IMR-90 (cell line): ENCODE measurements at regions not wholly inside any gene's neighbourhood (a gene's known extent, or its start where the extent isn't known, plus 50 kb on each side); places are given as distances from the start of the nearest gene placed in this dataset.

Source experiments
- ATAC-seq: fragments of 200-7000 bp; cut with Tn5 transposase; 2 replicates; pipeline ENCODE4 v1.9.1; 2020; ENCODE audit warnings: low read depth, mild to moderate bottlenecking, moderate library complexity
- BruUV-seq: library from RNA; stranded (reverse); fragments of 400-500 nt; replicated peaks from 2 replicates; lab custom pipeline; 2021; lab: Mats Ljungman, UMichigan
- CTCF ChIA-PET: fragments of 300-600 bp; formaldehyde crosslinking; extraction: SDS; loops from one replicate; lab custom pipeline; 2021; ENCODE audit warnings: antibody characterized with exemption; lab: Yijun Ruan, JAX
- POLR2A ChIA-PET: fragments of 300-600 bp; sonication (Branson Sonifier 250); formaldehyde crosslinking; loops from one replicate; lab custom pipeline; 2022; ENCODE audit warnings: antibody characterized with exemption; ENCODE audit not compliant: unreplicated experiment; lab: Charles Lee
- DNase-seq: peaks from one replicate; pipeline ENCODE4 v3.0.0; 2013
- H2AFZ ChIP-seq: replicated peaks from 2 replicates; pipeline ENCODE3; 2013; ENCODE audit warnings: low read length, mild to moderate bottlenecking; ENCODE audit not compliant: poor library complexity
- H2AK5ac ChIP-seq: 2 replicates; pipeline ENCODE4 v1.6.1; 2013; ENCODE audit warnings: low read depth, low read length, inconsistent platforms
- H2AK9ac ChIP-seq: replicated peaks from 2 replicates; pipeline ENCODE3; 2013; ENCODE audit warnings: mild to moderate bottlenecking, low read depth, low read length, moderate library complexity; ENCODE audit not compliant: poor library complexity
- H2BK120ac ChIP-seq: 2 replicates; pipeline ENCODE4 v1.6.1; 2013; ENCODE audit warnings: low read depth, low read length, inconsistent platforms
- H2BK15ac ChIP-seq: 3 replicates; pipeline ENCODE4 v1.6.1; 2013; ENCODE audit warnings: low read depth, low read length, inconsistent platforms
- H2BK20ac ChIP-seq: 2 replicates; pipeline ENCODE4 v1.6.1; 2013; ENCODE audit warnings: low read depth, mild to moderate bottlenecking, inconsistent platforms, low read length, moderate library complexity
- H2BK5ac ChIP-seq: 2 replicates; pipeline ENCODE4 v1.6.1; 2013; ENCODE audit warnings: mild to moderate bottlenecking, low read depth, low read length, inconsistent platforms; ENCODE audit not compliant: poor library complexity, severe bottlenecking
- H3K14ac ChIP-seq: replicated peaks from 2 replicates; pipeline ENCODE4 v1.6.1; 2013; ENCODE audit warnings: low read depth, low read length, inconsistent platforms
- H3K18ac ChIP-seq: 2 replicates; pipeline ENCODE4 v1.6.1; 2013; ENCODE audit warnings: low read depth, low read length, control low read depth
- H3K23ac ChIP-seq: 2 replicates; pipeline ENCODE4 v1.6.1; 2013; ENCODE audit warnings: low read depth, low read length, inconsistent platforms
- H3K27ac ChIP-seq: 2 replicates; pipeline ENCODE4 v1.5.1; 2013; ENCODE audit warnings: mild to moderate bottlenecking, control low read depth, low read length; ENCODE audit not compliant: insufficient read depth
- H3K27me3 ChIP-seq: 2 replicates; pipeline ENCODE4 v1.6.1; 2013; ENCODE audit warnings: low read length; ENCODE audit not compliant: control insufficient read depth, insufficient read depth
- H3K36me3 ChIP-seq: 2 replicates; pipeline ENCODE4 v1.6.1; 2013; ENCODE audit warnings: low read length, mixed read lengths; ENCODE audit not compliant: control insufficient read depth, insufficient read depth
- H3K4ac ChIP-seq: 2 replicates; pipeline ENCODE4 v1.6.1; 2013; ENCODE audit warnings: low read depth, low read length, inconsistent platforms
- H3K4me1 ChIP-seq: 2 replicates; pipeline ENCODE4 v1.6.1; 2013; ENCODE audit warnings: low read length, mixed read lengths; ENCODE audit not compliant: control insufficient read depth, insufficient read depth
- H3K4me2 ChIP-seq: 2 replicates; pipeline ENCODE4 v1.6.1; 2013; ENCODE audit warnings: low read depth, mild to moderate bottlenecking, control low read depth, low read length, moderate library complexity
- H3K4me3 ChIP-seq: 2 replicates; pipeline ENCODE4 v1.5.1; 2013; ENCODE audit warnings: low read depth, mild to moderate bottlenecking, control low read depth, low read length, moderate library complexity; ENCODE audit not compliant: insufficient read depth
- H3K56ac ChIP-seq: 2 replicates; pipeline ENCODE4 v1.6.1; 2013; ENCODE audit warnings: low read length, inconsistent platforms; ENCODE audit not compliant: insufficient read depth; ENCODE audit errors: extremely low read depth
- H3K79me1 ChIP-seq, 2 experiments: 2 replicates each; pipeline ENCODE4 v1.6.1; 2013; ENCODE audit warnings: low read length in 2 of 2, inconsistent platforms in 1 of 2, low read depth in 1 of 2
- H3K9ac ChIP-seq: 2 replicates; pipeline ENCODE4 v1.6.1; 2013; ENCODE audit warnings: low read depth, low read length, control low read depth
- H3K9me1 ChIP-seq: 2 replicates; pipeline ENCODE4 v1.6.1; 2013; ENCODE audit warnings: low read length, inconsistent platforms; ENCODE audit not compliant: insufficient read depth
- H3K9me3 ChIP-seq: 2 replicates; pipeline ENCODE4 v1.6.1; 2013; ENCODE audit warnings: low read length; ENCODE audit not compliant: control insufficient read depth, insufficient read depth
- H4K20me1 ChIP-seq: 2 replicates; pipeline ENCODE4 v1.6.1; 2013; ENCODE audit warnings: low read length, inconsistent platforms; ENCODE audit not compliant: insufficient read depth
- H4K5ac ChIP-seq: 2 replicates; pipeline ENCODE4 v1.6.1; 2013; ENCODE audit warnings: mild to moderate bottlenecking, low read depth, low read length, control low read depth
- H4K8ac ChIP-seq, 2 experiments: 2 replicates each; pipeline ENCODE4 v1.6.1; 2013; ENCODE audit warnings: low read depth in 2 of 2, low read length in 2 of 2, control low read depth in 1 of 2, inconsistent platforms in 1 of 2
- H4K91ac ChIP-seq: 2 replicates; pipeline ENCODE4 v1.6.1; 2013; ENCODE audit warnings: low read depth, low read length, inconsistent platforms; ENCODE audit not compliant: insufficient read depth
- BHLHE40 ChIP-seq: fragments of 150-350 bp; IDR thresholded peaks from 2 replicates; pipeline ENCODE4 v1.6.1; 2016; ENCODE audit warnings: mild to moderate bottlenecking, low read depth, low read length
- CEBPB ChIP-seq: IDR thresholded peaks from 2 replicates; pipeline ENCODE4 v1.6.1; 2012; ENCODE audit warnings: low read depth, low read length, improper control_type of control experiment
- FOS ChIP-seq: fragments of 150-350 bp; IDR thresholded peaks from 2 replicates; pipeline ENCODE4 v1.6.1; 2016; ENCODE audit warnings: low read depth, low read length
- MAZ ChIP-seq: IDR thresholded peaks from 2 replicates; pipeline ENCODE4 v1.6.1; 2012; ENCODE audit warnings: low read depth, mild to moderate bottlenecking, low read length, improper control_type of control experiment, moderate library complexity, borderline replicate concordance
- MXI1 ChIP-seq: IDR thresholded peaks from 2 replicates; pipeline ENCODE4 v1.6.1; 2012; ENCODE audit warnings: low read depth, mild to moderate bottlenecking, low read length, moderate library complexity, borderline replicate concordance
- POLR2A ChIP-seq: IDR thresholded peaks from 2 replicates; pipeline ENCODE4 v1.6.1; 2012; ENCODE audit warnings: mild to moderate bottlenecking, low read depth, low read length
- RCOR1 ChIP-seq: IDR thresholded peaks from 2 replicates; pipeline ENCODE4 v1.6.1; 2012; ENCODE audit warnings: mild to moderate bottlenecking, low read length, improper control_type of control experiment; ENCODE audit not compliant: insufficient replicate concordance
- RFX5 ChIP-seq: IDR thresholded peaks from 2 replicates; pipeline ENCODE4 v1.8.0; 2012; ENCODE audit warnings: low read depth, mild to moderate bottlenecking, low read length, moderate library complexity
- WGBS, 2 experiments: methylation state at CpG; one replicate each; pipeline versions ENCODE4 v1.1.5 to v1.1.7; 2013; ENCODE audit warnings: missing lambda C conversion rate in 2 of 2; ENCODE audit not compliant: insufficient read length in 1 of 2; ENCODE audit errors: extremely low coverage in 2 of 2; 5-methylcytosine and 5-hydroxymethylcytosine counted together
- dilution Hi-C: fragments of 300-500 bp; cut with HindIII; formaldehyde crosslinking; loops from one replicate; pipeline ENCODE4 v1.14.3; 2018; ENCODE audit warnings: low sequenced_read_pairs; ENCODE audit not compliant: unreplicated experiment
- in situ Hi-C: fragments of 300-500 bp; cut with MboI; formaldehyde crosslinking; loops from 3 replicates; pipeline ENCODE4 v1.14.3; 2019; ENCODE audit warnings: low sequenced_read_pairs, inconsistent platforms, mixed read lengths
- intact Hi-C: fragments of 100-400 bp; cut with micrococcal nuclease; formaldehyde crosslinking; loops from 2 replicates; pipeline ENCODE4 v1.10.0; 2022

DNA sequence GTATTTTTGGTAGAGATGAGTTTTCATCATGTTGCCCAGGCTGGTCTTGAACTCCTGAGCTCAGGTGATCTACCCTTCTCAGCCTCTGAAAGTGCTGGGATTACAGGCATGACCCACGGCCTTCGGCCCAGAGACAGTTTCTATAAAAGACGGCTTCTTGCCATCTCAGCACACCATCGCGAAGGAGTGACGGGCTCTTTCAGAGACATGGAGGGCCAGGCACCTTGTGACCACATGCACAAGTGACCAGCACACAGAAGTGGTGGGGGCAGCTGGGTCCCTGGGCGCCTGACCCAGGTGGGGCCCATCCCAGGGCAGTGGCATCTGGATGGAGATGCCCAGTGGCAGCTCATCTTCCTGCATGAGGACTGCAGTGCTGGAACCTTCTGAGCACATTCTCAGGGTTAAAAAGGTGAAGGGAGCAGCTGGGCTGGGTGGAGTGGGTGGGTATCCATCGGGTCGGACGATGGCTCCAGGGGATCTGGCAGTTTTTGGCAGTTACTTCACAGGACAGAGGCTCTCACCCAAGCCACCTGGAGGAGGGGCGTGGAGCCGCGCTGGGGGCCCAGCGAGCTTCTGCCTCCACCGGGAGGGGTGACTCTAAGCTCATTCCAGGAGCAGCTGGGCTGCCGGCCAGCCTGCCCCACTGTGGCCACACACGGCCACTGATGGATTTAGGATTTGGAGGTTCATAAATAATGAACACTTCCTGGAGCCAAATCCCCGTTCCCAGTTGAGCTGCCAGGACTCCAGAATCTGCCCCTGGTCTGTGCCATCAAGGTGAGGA lies 373.0 kb downstream of the CTTN start:
- H2BK15ac ChIP-seq = no peak overlapping the region
- H3K56ac ChIP-seq = no peak overlapping the region
- H3K18ac ChIP-seq = no peak overlapping the region
- in situ Hi-C loops = no loop called here
- no peak overlapping the region for H2BK120ac ChIP-seq
- no peak overlapping the region for H4K5ac ChIP-seq
- no peak overlapping the region for H3K14ac ChIP-seq
- no peaks in the 10 kb centered on the region for H3K27me3 ChIP-seq
- CTCF ChIA-PET = interaction anchor here (0.5 to 0.6 kb wide), 2 partner anchors 116 to 1375 kb away, joined by 3 to 6 read pairs; no protein-coding TSS in a partner anchor
- H3K27ac ChIP-seq = no peak overlapping the region
- no peak overlapping the region for H3K4me3 ChIP-seq
- no peaks in the 10 kb centered on the region for H3K79me1 ChIP-seq
- intact Hi-C loops = no loop called here
- H3K4me2 ChIP-seq = no peak overlapping the region
- DNase-seq (no peak), ATAC-seq (no peak)
- no peak overlapping the region for H3K9ac ChIP-seq
- no peak overlapping the region for H3K4ac ChIP-seq
- no peak overlapping the region for H4K91ac ChIP-seq
- H3K9me3 ChIP-seq = no peaks in the 10 kb centered on the region; the same call in 1 of the 2 replicates
- dilution Hi-C loops = no loop called here
- no peak overlapping the region for H4K8ac ChIP-seq
- POLR2A ChIA-PET = no interaction called here
- 61% methylated on average over 3 of the region's 18 CpGs; no CpG with 5 or more reads in 1 of the 2 experiments for WGBS, 2 experiments
- no peak overlapping the region for H2BK20ac ChIP-seq
- no peaks in the 10 kb centered on the region for H3K4me1 ChIP-seq
- H2BK5ac ChIP-seq = no peak overlapping the region
- H2AK9ac ChIP-seq = no peak overlapping the region
- H3K9me1 ChIP-seq = no peaks in the 10 kb centered on the region
- no peak overlapping the region for H3K23ac ChIP-seq
- no peaks in the 10 kb centered on the region; the same call in 1 of the 2 replicates for H3K36me3 ChIP-seq
- H4K20me1 ChIP-seq = no peaks in the 10 kb centered on the region; the same call in 1 of the 2 replicates
- BruUV-seq = no TSS peak
- TF ChIP-seq MXI1 (no peak), FOS (no peak), POLR2A (no peak), RFX5 (no peak), RCOR1 (no peak), MAZ (no peak), BHLHE40 (no peak), CEBPB (no peak)
- H2AFZ ChIP-seq = no peak overlapping the region
- H2AK5ac ChIP-seq = no peak overlapping the region
